ENCODE measurements at regions not wholly inside any gene's neighbourhood (a gene's known extent, or its start where the extent isn't known, plus 50 kb on each side); places are given as distances from the start of the nearest gene placed in this dataset.

DNA sequence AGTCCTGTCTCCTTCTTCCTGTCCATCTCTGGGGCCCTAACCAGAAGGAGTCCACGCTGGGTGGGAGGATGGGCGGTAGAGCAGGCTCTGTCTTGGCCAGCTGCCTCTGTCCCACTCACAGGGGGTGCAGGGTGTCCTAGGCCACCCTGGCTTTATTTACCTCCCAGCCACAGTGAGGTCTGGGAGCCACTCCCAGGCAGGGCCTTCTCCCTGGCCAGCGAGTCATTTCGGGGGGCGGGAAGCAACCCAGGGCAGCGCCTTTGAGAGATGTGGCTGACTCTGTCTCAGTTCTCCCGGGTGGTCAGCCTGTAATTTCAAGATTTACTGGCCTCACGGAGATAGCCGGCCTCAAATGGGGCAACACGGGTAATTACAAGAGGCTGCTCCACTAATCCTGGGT lies 67.4 kb upstream of the PTCH1 start:
- TF ChIP-seq, protein P1, sequence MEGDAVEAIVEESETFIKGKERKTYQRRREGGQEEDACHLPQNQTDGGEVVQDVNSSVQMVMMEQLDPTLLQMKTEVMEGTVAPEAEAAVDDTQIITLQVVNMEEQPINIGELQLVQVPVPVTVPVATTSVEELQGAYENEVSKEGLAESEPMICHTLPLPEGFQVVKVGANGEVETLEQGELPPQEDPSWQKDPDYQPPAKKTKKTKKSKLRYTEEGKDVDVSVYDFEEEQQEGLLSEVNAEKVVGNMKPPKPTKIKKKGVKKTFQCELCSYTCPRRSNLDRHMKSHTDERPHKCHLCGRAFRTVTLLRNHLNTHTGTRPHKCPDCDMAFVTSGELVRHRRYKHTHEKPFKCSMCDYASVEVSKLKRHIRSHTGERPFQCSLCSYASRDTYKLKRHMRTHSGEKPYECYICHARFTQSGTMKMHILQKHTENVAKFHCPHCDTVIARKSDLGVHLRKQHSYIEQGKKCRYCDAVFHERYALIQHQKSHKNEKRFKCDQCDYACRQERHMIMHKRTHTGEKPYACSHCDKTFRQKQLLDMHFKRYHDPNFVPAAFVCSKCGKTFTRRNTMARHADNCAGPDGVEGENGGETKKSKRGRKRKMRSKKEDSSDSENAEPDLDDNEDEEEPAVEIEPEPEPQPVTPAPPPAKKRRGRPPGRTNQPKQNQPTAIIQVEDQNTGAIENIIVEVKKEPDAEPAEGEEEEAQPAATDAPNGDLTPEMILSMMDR (IDR thresholded peaks at IDR 0.05) = no peak
- TF ChIP-seq EP300 (IDR thresholded peaks at IDR 0.05) = no peak
- no peak for TF ChIP-seq POLR2A (IDR thresholded peaks at IDR 0.05)
